OCI-LY1 (cell line): ENCODE measurements at regions not wholly inside any gene's neighbourhood (a gene's known extent, or its start where the extent isn't known, plus 50 kb on each side); places are given as distances from the start of the nearest gene placed in this dataset.

Source experiments
- H2AFZ ChIP-seq: fragments of 200-600 bp; sonication (generic), shearing (Covaris generic); 2 replicates; pipeline ENCODE4 v1.6.0; 2014; ENCODE audit warnings: antibody characterized with exemption, mild to moderate bottlenecking, low read length
- H3F3A ChIP-seq: fragments of 200-600 bp; sonication (generic), shearing (Covaris generic); 2 replicates; pipeline ENCODE4 v1.6.0; 2014; ENCODE audit warnings: mild to moderate bottlenecking, antibody characterized with exemption, low read length, moderate library complexity; ENCODE audit not compliant: insufficient read depth
- H3K27ac ChIP-seq: fragments of 200-600 bp; sonication (generic); 2 replicates; pipeline ENCODE4 v1.5.1; 2014; ENCODE audit warnings: low read length, mixed run types, mild to moderate bottlenecking, low read depth; ENCODE audit not compliant: poor library complexity, severe bottlenecking
- H3K27me3 ChIP-seq: fragments of 200-600 bp; sonication (generic); 2 replicates; pipeline ENCODE4 v1.6.0; 2014; ENCODE audit warnings: antibody characterized with exemption, mild to moderate bottlenecking, low read length, moderate library complexity; ENCODE audit not compliant: insufficient read depth
- H3K36me3 ChIP-seq: fragments of 200-600 bp; sonication (generic); 2 replicates; pipeline ENCODE4 v1.6.1; 2014; ENCODE audit warnings: mild to moderate bottlenecking, antibody characterized with exemption, low read length, moderate library complexity, mixed read lengths; ENCODE audit not compliant: insufficient read depth
- H3K4me1 ChIP-seq: fragments of 200-600 bp; sonication (generic); 2 replicates; pipeline ENCODE4 v1.5.1; 2014; ENCODE audit warnings: mild to moderate bottlenecking, low read length, moderate library complexity; ENCODE audit not compliant: insufficient read depth, severe bottlenecking
- H3K4me2 ChIP-seq: fragments of 200-600 bp; sonication (generic), shearing (Covaris generic); 2 replicates; pipeline ENCODE4 v1.6.1; 2014; ENCODE audit warnings: low read length
- H3K4me3 ChIP-seq: fragments of 200-600 bp; sonication (generic); 2 replicates; pipeline ENCODE4 v1.5.1; 2014; ENCODE audit warnings: low read length, low read depth, mild to moderate bottlenecking, mixed read lengths; ENCODE audit not compliant: poor library complexity, severe bottlenecking
- H3K79me2 ChIP-seq: fragments of 200-600 bp; shearing (Covaris generic); 2 replicates; pipeline ENCODE4 v1.6.1; 2016; ENCODE audit warnings: mixed run types, low read length, mixed read lengths; ENCODE audit not compliant: insufficient read depth
- H3K9ac ChIP-seq: fragments of 200-600 bp; sonication (generic), shearing (Covaris generic); 2 replicates; pipeline ENCODE4 v1.6.1; 2014; ENCODE audit warnings: mild to moderate bottlenecking, low read length, mixed read lengths
- H3K9me2 ChIP-seq: fragments of 200-600 bp; sonication (generic), shearing (Covaris generic); 2 replicates; pipeline ENCODE4 v1.6.1; 2014; ENCODE audit warnings: low read depth, mild to moderate bottlenecking, low read length, mixed read lengths
- H3K9me3 ChIP-seq: fragments of 200-600 bp; shearing (Covaris generic); 2 replicates; pipeline ENCODE4 v1.6.1; 2014; ENCODE audit warnings: low read length, mixed read lengths
- H4K20me1 ChIP-seq: fragments of 200-600 bp; sonication (generic), shearing (Covaris generic); 2 replicates; pipeline ENCODE4 v1.6.0; 2016; ENCODE audit warnings: mild to moderate bottlenecking, low read length; ENCODE audit not compliant: insufficient read depth
- EZH2 ChIP-seq: fragments of 200-600 bp; sonication (generic), shearing (Covaris generic); IDR thresholded peaks from 2 replicates; pipeline ENCODE4 v1.8.0; 2017; ENCODE audit warnings: borderline replicate concordance, mixed run types, mild to moderate bottlenecking, antibody characterized with exemption, low read length, moderate library complexity, mixed read lengths
- TF ChIP-seq, protein P1 (sequence below): fragments of 200-600 bp; sonication (generic), shearing (Covaris generic); IDR thresholded peaks from 2 replicates; pipeline ENCODE4 v1.5.1; 2017; ENCODE audit warnings: mild to moderate bottlenecking, antibody characterized with exemption, low read length, moderate library complexity, mixed read lengths

DNA sequence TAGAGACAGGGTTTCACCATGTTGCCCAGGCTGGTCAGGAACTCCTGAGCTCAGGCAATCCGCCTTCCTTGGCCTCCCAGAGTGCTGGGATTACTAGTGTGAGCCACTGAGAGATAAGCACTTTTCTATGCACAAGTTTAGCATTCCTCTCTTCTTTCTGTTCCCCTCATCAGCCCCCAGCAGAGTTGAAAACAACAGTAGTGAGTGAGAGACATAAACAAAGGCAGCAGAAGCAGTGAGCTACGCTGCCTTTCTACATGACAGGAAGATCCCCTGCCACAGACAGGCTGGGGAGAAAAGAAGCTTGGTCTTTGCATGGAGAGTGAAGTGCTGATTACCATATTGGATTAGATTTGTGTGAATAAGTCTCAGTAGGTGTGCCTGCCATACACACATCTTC is 392.0 kb upstream of the KIRREL3 start:
- H3K9me2 ChIP-seq: no peaks in the 10 kb centered on the region
- H3K9me3 ChIP-seq: no peaks in the 10 kb centered on the region
- H3K4me1 ChIP-seq: no peaks in the 10 kb centered on the region
- no peaks in the 10 kb centered on the region for H3K27me3 ChIP-seq
- no peaks in the 10 kb centered on the region for H3F3A ChIP-seq
- no peak overlapping the region for H3K27ac ChIP-seq
- H2AFZ ChIP-seq: no peak overlapping the region
- H3K9ac ChIP-seq: no peak overlapping the region
- H3K4me3 ChIP-seq: no peak overlapping the region
- no peaks in the 10 kb centered on the region for H4K20me1 ChIP-seq
- no peak overlapping the region for H3K4me2 ChIP-seq
- TF ChIP-seq EZH2: no peak
- TF ChIP-seq, protein P1, sequence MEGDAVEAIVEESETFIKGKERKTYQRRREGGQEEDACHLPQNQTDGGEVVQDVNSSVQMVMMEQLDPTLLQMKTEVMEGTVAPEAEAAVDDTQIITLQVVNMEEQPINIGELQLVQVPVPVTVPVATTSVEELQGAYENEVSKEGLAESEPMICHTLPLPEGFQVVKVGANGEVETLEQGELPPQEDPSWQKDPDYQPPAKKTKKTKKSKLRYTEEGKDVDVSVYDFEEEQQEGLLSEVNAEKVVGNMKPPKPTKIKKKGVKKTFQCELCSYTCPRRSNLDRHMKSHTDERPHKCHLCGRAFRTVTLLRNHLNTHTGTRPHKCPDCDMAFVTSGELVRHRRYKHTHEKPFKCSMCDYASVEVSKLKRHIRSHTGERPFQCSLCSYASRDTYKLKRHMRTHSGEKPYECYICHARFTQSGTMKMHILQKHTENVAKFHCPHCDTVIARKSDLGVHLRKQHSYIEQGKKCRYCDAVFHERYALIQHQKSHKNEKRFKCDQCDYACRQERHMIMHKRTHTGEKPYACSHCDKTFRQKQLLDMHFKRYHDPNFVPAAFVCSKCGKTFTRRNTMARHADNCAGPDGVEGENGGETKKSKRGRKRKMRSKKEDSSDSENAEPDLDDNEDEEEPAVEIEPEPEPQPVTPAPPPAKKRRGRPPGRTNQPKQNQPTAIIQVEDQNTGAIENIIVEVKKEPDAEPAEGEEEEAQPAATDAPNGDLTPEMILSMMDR: no peak
- H3K36me3 ChIP-seq: no peaks in the 10 kb centered on the region
- H3K79me2 ChIP-seq: no peaks in the 10 kb centered on the region

DNA sequence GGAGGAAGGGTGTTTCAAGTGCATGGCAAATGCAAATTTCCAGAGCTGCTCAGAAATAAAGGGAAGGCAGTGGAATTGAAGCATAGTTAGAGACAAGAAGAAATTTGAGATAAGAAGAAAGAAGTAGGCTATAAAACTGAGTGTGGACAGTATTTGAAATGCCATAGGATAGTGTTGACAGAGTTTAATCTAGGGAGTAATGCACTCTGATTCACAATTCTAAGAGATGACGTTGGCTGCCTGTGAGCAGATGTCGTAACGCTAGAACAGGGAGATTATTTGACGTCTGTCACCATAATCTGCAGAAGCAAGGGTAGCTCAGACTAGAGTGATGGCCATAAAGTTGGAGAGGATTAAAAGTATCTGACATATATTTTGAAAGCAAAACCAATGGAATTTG is 389.9 kb upstream of the KIRREL3 start:
- H4K20me1 ChIP-seq: no peaks in the 10 kb centered on the region
- no peaks in the 10 kb centered on the region for H3K27me3 ChIP-seq
- no peak for TF ChIP-seq EZH2
- TF ChIP-seq, protein P1: no peak
- no peak overlapping the region for H3K27ac ChIP-seq
- H3K4me2 ChIP-seq: no peak overlapping the region
- H3K4me3 ChIP-seq: no peak overlapping the region
- H3K4me1 ChIP-seq: no peaks in the 10 kb centered on the region
- H3K9ac ChIP-seq: no peak overlapping the region
- H2AFZ ChIP-seq: no peak overlapping the region
- no peaks in the 10 kb centered on the region for H3K79me2 ChIP-seq
- no peaks in the 10 kb centered on the region for H3K9me2 ChIP-seq
- no peaks in the 10 kb centered on the region for H3K36me3 ChIP-seq
- no peaks in the 10 kb centered on the region for H3F3A ChIP-seq
- no peaks in the 10 kb centered on the region for H3K9me3 ChIP-seq

DNA sequence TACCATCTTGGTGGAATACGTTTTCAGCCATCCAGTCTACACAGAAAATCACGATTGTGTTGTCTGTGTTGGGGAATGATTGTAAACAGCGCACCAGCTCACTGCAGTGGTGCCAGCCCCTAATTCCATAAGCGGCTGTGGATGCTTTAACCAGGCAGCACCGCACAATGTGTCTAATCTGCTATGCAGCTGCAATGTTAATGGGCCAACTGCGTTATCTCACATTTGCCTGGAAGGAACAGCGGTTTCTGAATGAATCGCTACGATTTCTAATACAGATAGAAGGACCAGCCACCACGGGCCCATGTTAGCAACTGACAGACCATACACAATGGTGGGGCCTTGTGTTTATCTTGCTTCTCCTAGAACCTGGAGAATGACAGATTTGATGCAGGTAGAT is 384.5 kb upstream of the KIRREL3 start:
- H3K79me2 ChIP-seq: no peaks in the 10 kb centered on the region
- H3K9me3 ChIP-seq: no peaks in the 10 kb centered on the region
- H3K9ac ChIP-seq: no peak overlapping the region
- H3K27ac ChIP-seq: no peak overlapping the region
- no peaks in the 10 kb centered on the region for H3K27me3 ChIP-seq
- H3K36me3 ChIP-seq: no peaks in the 10 kb centered on the region
- TF ChIP-seq EZH2: no peak
- TF ChIP-seq, protein P1: no peak
- no peaks in the 10 kb centered on the region for H3K4me1 ChIP-seq
- no peaks in the 10 kb centered on the region for H3K9me2 ChIP-seq
- H3F3A ChIP-seq: no peaks in the 10 kb centered on the region
- no peak overlapping the region for H2AFZ ChIP-seq
- H3K4me2 ChIP-seq: no peak overlapping the region
- H4K20me1 ChIP-seq: no peaks in the 10 kb centered on the region
- H3K4me3 ChIP-seq: no peak overlapping the region
